PC-9 (cell line): ENCODE measurements at regions not wholly inside any gene's neighbourhood (a gene's known extent, or its start where the extent isn't known, plus 50 kb on each side); places are given as distances from the start of the nearest gene placed in this dataset.

ENCODE experiments used
- BruUV-seq: library from RNA; stranded (reverse); fragments of 400-500 nt; replicated peaks from 2 replicates; lab custom pipeline; 2021; lab: Mats Ljungman, UMichigan
- CTCF ChIA-PET: fragments of 300-600 bp; sonication (Branson Sonifier 250); formaldehyde crosslinking; loops from one replicate; lab custom pipeline; 2022; ENCODE audit warnings: antibody characterized with exemption; lab: Charles Lee
- POLR2A ChIA-PET: fragments of 300-600 bp; sonication (Branson Sonifier 250); formaldehyde crosslinking; loops from one replicate; lab custom pipeline; 2022; ENCODE audit warnings: antibody characterized with exemption; ENCODE audit not compliant: unreplicated experiment; lab: Charles Lee
- DNase-seq, 2 experiments: peaks; one replicate each; pipeline versions ENCODE4 v3.0.0 to v3.0.0-alpha.2; 2015 to 2022; ENCODE audit warnings: mixed read lengths in 1 of 2
- H2AFZ ChIP-seq: fragments of 200-600 bp; sonication (generic); 2 replicates; pipeline ENCODE4 v1.8.1; 2017; ENCODE audit warnings: antibody characterized with exemption
- H3F3A ChIP-seq: fragments of 200-600 bp; sonication (generic); 2 replicates; pipeline ENCODE4 v1.8.1; 2017; ENCODE audit warnings: antibody characterized with exemption, mild to moderate bottlenecking, low read depth; ENCODE audit not compliant: insufficient read depth
- H3K27ac ChIP-seq: fragments of 200-600 bp; sonication (generic); 2 replicates; pipeline ENCODE4 v1.6.1; 2016; ENCODE audit warnings: mixed run types
- H3K27me3 ChIP-seq: fragments of 200-600 bp; sonication (generic); 2 replicates; pipeline ENCODE4 v1.6.1; 2016; ENCODE audit warnings: low read depth, mixed run types; ENCODE audit not compliant: insufficient read depth
- H3K36me3 ChIP-seq: fragments of 200-600 bp; sonication (generic); 2 replicates; pipeline ENCODE4 v1.6.1; 2016; ENCODE audit warnings: low read depth, mixed run types
- H3K4me1 ChIP-seq: fragments of 200-600 bp; sonication (generic); replicated peaks from 2 replicates; pipeline ENCODE4 v1.6.1; 2016; ENCODE audit warnings: mixed run types; ENCODE audit not compliant: insufficient read depth
- H3K4me2 ChIP-seq: fragments of 200-600 bp; sonication (generic); 2 replicates; pipeline ENCODE4 v1.6.1; 2017; ENCODE audit warnings: mixed run types
- H3K4me3 ChIP-seq: fragments of 200-600 bp; sonication (generic); 2 replicates; pipeline ENCODE4 v1.6.1; 2016; ENCODE audit warnings: mixed run types
- H3K79me2 ChIP-seq: fragments of 200-600 bp; sonication (generic); 2 replicates; pipeline ENCODE4 v1.6.1; 2017; ENCODE audit warnings: low read depth, mixed run types
- H3K9me2 ChIP-seq: fragments of 200-600 bp; sonication (generic); 2 replicates; pipeline ENCODE4 v1.8.1; 2017; ENCODE audit warnings: mild to moderate bottlenecking; ENCODE audit not compliant: insufficient read depth
- H3K9me3 ChIP-seq: fragments of 200-600 bp; sonication (generic); 2 replicates; pipeline ENCODE4 v1.8.1; 2016; ENCODE audit warnings: low read depth; ENCODE audit not compliant: insufficient read depth
- H4K20me1 ChIP-seq: fragments of 200-600 bp; sonication (generic); 2 replicates; pipeline ENCODE4 v1.8.1; 2017; ENCODE audit not compliant: insufficient read depth
- EZH2 ChIP-seq: fragments of 200-600 bp; sonication (generic); IDR thresholded peaks from 2 replicates; pipeline ENCODE4 v1.8.0; 2017; ENCODE audit warnings: antibody characterized with exemption, low read depth
- intact Hi-C: fragments of 100-400 bp; cut with micrococcal nuclease; formaldehyde crosslinking; loops from one replicate; pipeline ENCODE4 v1.10.0; 2022; ENCODE audit not compliant: unreplicated experiment
- TF ChIP-seq, protein P1 (sequence below): fragments of 200-600 bp; sonication (generic); conservative IDR thresholded peaks from 2 replicates; pipeline ENCODE4 v1.6.1; 2017; ENCODE audit warnings: mixed run types, antibody characterized with exemption, mild to moderate bottlenecking, moderate library complexity

DNA sequence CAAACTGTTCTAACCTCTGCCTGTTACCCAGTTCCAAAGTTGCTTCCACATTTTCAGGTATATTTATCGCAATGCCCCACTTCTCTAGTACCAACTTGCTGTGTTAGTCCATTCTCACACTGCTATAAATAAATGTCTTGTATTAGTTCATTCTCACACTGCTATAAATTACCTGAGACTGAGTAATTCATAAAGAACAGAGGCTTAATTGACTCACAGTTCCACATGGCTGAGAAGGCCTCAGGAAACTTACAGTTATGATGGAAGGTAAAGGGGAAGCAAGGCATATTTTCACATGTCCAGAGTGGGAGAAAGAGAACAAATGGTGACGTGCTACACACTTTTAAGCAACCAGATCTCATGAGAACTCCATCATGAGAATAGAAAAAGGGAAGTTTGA lies 130.4 kb upstream of the C11orf87 start:
- BruUV-seq, result no TSS peak
- TF ChIP-seq, protein P1, sequence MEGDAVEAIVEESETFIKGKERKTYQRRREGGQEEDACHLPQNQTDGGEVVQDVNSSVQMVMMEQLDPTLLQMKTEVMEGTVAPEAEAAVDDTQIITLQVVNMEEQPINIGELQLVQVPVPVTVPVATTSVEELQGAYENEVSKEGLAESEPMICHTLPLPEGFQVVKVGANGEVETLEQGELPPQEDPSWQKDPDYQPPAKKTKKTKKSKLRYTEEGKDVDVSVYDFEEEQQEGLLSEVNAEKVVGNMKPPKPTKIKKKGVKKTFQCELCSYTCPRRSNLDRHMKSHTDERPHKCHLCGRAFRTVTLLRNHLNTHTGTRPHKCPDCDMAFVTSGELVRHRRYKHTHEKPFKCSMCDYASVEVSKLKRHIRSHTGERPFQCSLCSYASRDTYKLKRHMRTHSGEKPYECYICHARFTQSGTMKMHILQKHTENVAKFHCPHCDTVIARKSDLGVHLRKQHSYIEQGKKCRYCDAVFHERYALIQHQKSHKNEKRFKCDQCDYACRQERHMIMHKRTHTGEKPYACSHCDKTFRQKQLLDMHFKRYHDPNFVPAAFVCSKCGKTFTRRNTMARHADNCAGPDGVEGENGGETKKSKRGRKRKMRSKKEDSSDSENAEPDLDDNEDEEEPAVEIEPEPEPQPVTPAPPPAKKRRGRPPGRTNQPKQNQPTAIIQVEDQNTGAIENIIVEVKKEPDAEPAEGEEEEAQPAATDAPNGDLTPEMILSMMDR, result no peak
- TF ChIP-seq EZH2, result no peak

DNA sequence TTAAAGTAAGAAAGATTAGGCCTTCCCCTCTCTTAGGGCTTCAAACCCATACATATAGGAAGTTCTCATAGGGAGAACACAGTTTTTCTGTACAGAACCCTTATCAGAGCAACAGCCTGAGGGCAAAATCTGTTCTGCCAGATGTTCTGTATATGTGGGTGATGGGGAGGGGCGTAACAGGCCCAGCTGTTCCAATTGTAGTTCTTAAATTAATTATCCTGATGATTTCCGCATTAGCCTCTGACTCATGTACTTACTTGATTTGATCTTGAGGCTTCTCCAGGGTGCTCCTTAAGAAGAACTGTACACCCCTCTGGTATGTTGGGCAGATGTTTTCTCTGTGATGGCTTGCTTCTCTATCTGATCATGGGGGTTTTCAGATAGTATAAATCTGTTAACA lies 123.1 kb upstream of the C11orf87 start:
- H3K9me3 ChIP-seq, result no peaks in the 10 kb centered on the region
- no peaks in the 10 kb centered on the region for H3K79me2 ChIP-seq
- no peak overlapping the region for H2AFZ ChIP-seq
- no peak overlapping the region for H3K4me3 ChIP-seq
- no peak for DNase-seq
- ChIA-PET CTCF (no interaction called here), POLR2A (no interaction called here)
- intact Hi-C loops, result no loop called here
- 0 out of 2 replicates have a peak, but pooled peaks cover 5% of the 10 kb centered on the region for H3K4me1 ChIP-seq
- no peaks in the 10 kb centered on the region for H4K20me1 ChIP-seq
- H3K36me3 ChIP-seq, result no peaks in the 10 kb centered on the region
- no peak overlapping the region for H3K4me2 ChIP-seq
- H3K27me3 ChIP-seq, result no peaks in the 10 kb centered on the region
- no peaks in the 10 kb centered on the region for H3K9me2 ChIP-seq
- TF ChIP-seq EZH2, result no peak
- TF ChIP-seq, protein P1, result no peak
- no TSS peak for BruUV-seq
- no peak overlapping the region for H3K27ac ChIP-seq
- no peaks in the 10 kb centered on the region for H3F3A ChIP-seq

More for the DNA sequence above, 130.4 kb upstream of the C11orf87 start:
- intact Hi-C loops, result no loop called here
- CTCF ChIA-PET, result no interaction called here
- no peak overlapping the region for H3K27ac ChIP-seq
- no peaks in the 10 kb centered on the region for H4K20me1 ChIP-seq
- no peak for DNase-seq
- no peaks in the 10 kb centered on the region for H3K36me3 ChIP-seq
- no peaks in the 10 kb centered on the region; the same call in 1 of the 2 replicates for H3K9me3 ChIP-seq
- H3K4me3 ChIP-seq, result no peak overlapping the region
- H3K79me2 ChIP-seq, result no peaks in the 10 kb centered on the region
- H3K4me2 ChIP-seq, result no peak overlapping the region
- no peaks in the 10 kb centered on the region for H3K9me2 ChIP-seq
- H2AFZ ChIP-seq, result no peak overlapping the region
- H3F3A ChIP-seq, result no peaks in the 10 kb centered on the region
- H3K27me3 ChIP-seq, result no peaks in the 10 kb centered on the region
- no peaks in the 10 kb centered on the region for H3K4me1 ChIP-seq
- POLR2A ChIA-PET, result no interaction called here

DNA sequence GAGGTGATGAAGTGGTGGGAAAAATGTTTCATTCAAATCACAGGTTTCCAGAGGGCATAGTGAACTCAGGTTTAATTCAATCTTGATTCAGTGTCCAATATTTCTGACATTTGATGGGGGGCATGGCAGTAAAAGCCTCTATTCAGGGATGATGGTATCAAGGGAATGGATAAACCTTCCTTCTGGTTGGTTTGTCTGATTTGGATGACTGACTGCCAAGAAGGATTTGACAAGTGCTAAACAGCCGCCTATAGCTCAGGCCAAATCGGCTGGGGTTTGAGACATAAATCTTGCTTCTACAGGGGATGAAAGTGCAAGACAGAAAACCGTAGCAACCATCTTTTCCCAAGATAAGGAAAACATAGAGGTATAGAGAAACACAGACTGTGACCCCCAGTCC lies 121.8 kb upstream of the C11orf87 start:
- H3K36me3 ChIP-seq, result no peaks in the 10 kb centered on the region
- no peaks in the 10 kb centered on the region for H3K9me3 ChIP-seq
- no peak for DNase-seq
- intact Hi-C loops, result no loop called here
- H3K27ac ChIP-seq, result no peak overlapping the region
- no peaks in the 10 kb centered on the region for H3K79me2 ChIP-seq
- ChIA-PET POLR2A (no interaction called here), CTCF (no interaction called here)
- no peak overlapping the region for H3K4me3 ChIP-seq
- no peaks in the 10 kb centered on the region for H3K27me3 ChIP-seq
- H3F3A ChIP-seq, result no peaks in the 10 kb centered on the region
- no peak overlapping the region for H2AFZ ChIP-seq
- H3K4me1 ChIP-seq, result 0 out of 2 replicates have a peak, but pooled peaks cover 5% of the 10 kb centered on the region
- H3K9me2 ChIP-seq, result no peaks in the 10 kb centered on the region
- H4K20me1 ChIP-seq, result no peaks in the 10 kb centered on the region
- TF ChIP-seq, protein P1, result no peak
- no peak for TF ChIP-seq EZH2
- no TSS peak for BruUV-seq
- no peak overlapping the region for H3K4me2 ChIP-seq
